VCaP (cell line): ENCODE measurements at regions not wholly inside any gene's neighbourhood (a gene's known extent, or its start where the extent isn't known, plus 50 kb on each side); places are given as distances from the start of the nearest gene placed in this dataset.

ENCODE experiments used
- H3K27ac ChIP-seq: fragments of 450-650 bp; 2 replicates; pipeline ENCODE4 v1.5.1; 2017
- CTCF ChIP-seq: fragments of 450-650 bp; conservative IDR thresholded peaks from 2 replicates; pipeline ENCODE4 v1.5.1; 2017; ENCODE audit warnings: mild to moderate bottlenecking, moderate library complexity

GRCh38 chr20:54324652-54325285 is 116.9 kb downstream of the PFDN4 start:
- no peak overlapping the region for H3K27ac ChIP-seq
- TF ChIP-seq CTCF, result no peak

GRCh38 chr20:54335299-54335698 is 127.4 kb downstream of the PFDN4 start:
- no peak for TF ChIP-seq CTCF
- H3K27ac ChIP-seq, result no peak overlapping the region

- no peak overlapping the region for H3K27ac ChIP-seq
- TF ChIP-seq CTCF, result no peak
Measured at GRCh38 chr20:54337144-54337543, 129.3 kb downstream of the PFDN4 start.

- TF ChIP-seq CTCF, result no peak
- H3K27ac ChIP-seq, result peak overlapping the region; percentile 71; the same call in 1 of the 2 replicates
Measured at GRCh38 chr20:54339093-54339492, 131.2 kb downstream of the PFDN4 start.

- TF ChIP-seq CTCF, result no peak
- H3K27ac ChIP-seq, result peak overlapping the region; percentile 71
Measured at GRCh38 chr20:54340206-54340605, 132.3 kb downstream of the PFDN4 start.

- H3K27ac ChIP-seq, result peak overlapping the region; percentile 71
- no peak for TF ChIP-seq CTCF
Measured at GRCh38 chr20:54340667-54341081, 132.8 kb downstream of the PFDN4 start.

- no peak for TF ChIP-seq CTCF
- H3K27ac ChIP-seq, result no peak overlapping the region
Measured at GRCh38 chr20:54342258-54342920, 133.0 kb upstream of the DOK5 start.
